ENCODE measurements at regions not wholly inside any gene's neighbourhood (a gene's known extent, or its start where the extent isn't known, plus 50 kb on each side); places are given as distances from the start of the nearest gene placed in this dataset.

DNA sequence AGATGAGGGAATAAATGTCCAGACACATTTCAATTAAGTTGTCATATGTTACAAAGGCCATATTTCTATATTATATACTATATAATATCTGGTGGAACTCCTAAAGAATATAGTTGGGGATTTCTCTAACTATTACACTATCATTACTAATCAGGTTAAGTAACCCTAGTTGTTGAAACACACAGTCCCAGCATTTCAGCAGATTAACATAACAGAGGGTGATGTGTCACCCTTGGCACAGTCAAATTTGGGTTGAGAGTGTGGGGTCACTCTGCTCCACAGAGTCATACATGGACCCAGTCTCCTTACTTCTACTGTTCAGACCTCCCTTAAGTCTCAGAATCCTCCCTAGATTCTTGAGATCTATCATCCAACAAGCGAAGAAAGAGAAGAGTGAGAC, 496.4 kb upstream of the MDFIC2 start:
- DNase-seq (ENCODE audit: low read depth, low spot score) (no peak), ATAC-seq (no peak)
- intact Hi-C loops (cut with micrococcal nuclease): no loop called here
- peaks cover 7% of the 10 kb centered on the region for H3K27me3 ChIP-seq (ENCODE audit: insufficient read depth, low read length)
- CTCF ChIA-PET: no interaction called here
- H2AFZ ChIP-seq (ENCODE audit: low read depth, low read length, poor library complexity, severe bottlenecking): no peak overlapping the region
- RAD21 ChIA-PET (ENCODE audit: low non-redundant PET in 1 of 2, low total read pairs in 2 of 2, uncharacterized antibody in 2 of 2, unreplicated experiment in 2 of 2): no interaction called here
- H3K4me3 ChIP-seq (replicated peaks in 1 of 2; ENCODE audit: low read depth in 1 of 2, low read length in 2 of 2): no peak overlapping the region
- no peak for TF ChIP-seq TCF7L2 (IDR thresholded peaks at IDR 0.05; ENCODE audit: borderline replicate concordance, extremely low read depth, insufficient read depth, insufficient read length)
- no peak for TF ChIP-seq SP1 (IDR thresholded peaks at IDR 0.05; ENCODE audit: low read depth)
- TF ChIP-seq CEBPB (IDR thresholded peaks at IDR 0.05; ENCODE audit: low read depth): no peak
- TF ChIP-seq CBX3 (IDR thresholded peaks at IDR 0.05; ENCODE audit: low read depth): no peak
- no peak for TF ChIP-seq EGR1 (IDR thresholded peaks at IDR 0.05; ENCODE audit: low read depth)
- no peak for TF ChIP-seq POLR2A (IDR thresholded peaks at IDR 0.05; ENCODE audit: borderline replicate concordance, extremely low read depth, insufficient read depth, insufficient read length)
- TF ChIP-seq SIN3A (IDR thresholded peaks at IDR 0.05; ENCODE audit: low read depth): no peak
- no peak for TF ChIP-seq EZH2 (IDR thresholded peaks at IDR 0.05)
- TF ChIP-seq POLR2AphosphoS5 (IDR thresholded peaks at IDR 0.05; ENCODE audit: low read depth, low read length): no peak
- TF ChIP-seq FOSL1 (IDR thresholded peaks at IDR 0.05; ENCODE audit: low read depth): no peak
- TF ChIP-seq ELF1 (IDR thresholded peaks at IDR 0.05; ENCODE audit: borderline replicate concordance, low read depth): no peak
- no peak for TF ChIP-seq JUND (IDR thresholded peaks at IDR 0.05)
- no peak overlapping the region for H3K27ac ChIP-seq (ENCODE audit: low read depth, low read length)
- H3K36me3 ChIP-seq (ENCODE audit: control insufficient read depth in 1 of 2, insufficient read depth in 2 of 2, low read length in 2 of 2): no peaks in the 10 kb centered on the region
- no TSS peak for BruUV-seq (replicated peaks)
- no peaks in the 10 kb centered on the region for H3K9me2 ChIP-seq (ENCODE audit: insufficient read depth)
- no peak overlapping the region for H3K4me2 ChIP-seq (ENCODE audit: low read length)
- H3K9me3 ChIP-seq (ENCODE audit: control insufficient read depth in 1 of 2, insufficient read depth in 1 of 2, low read depth in 1 of 2, low read length in 2 of 2): no peaks in the 10 kb centered on the region; a peak in 1 of 4 replicates
- no peaks in the 10 kb centered on the region for H4K20me1 ChIP-seq (ENCODE audit: insufficient read depth)
- POLR2A ChIA-PET: no interaction called here
- H3K79me2 ChIP-seq (ENCODE audit: insufficient read depth, low read length): no peaks in the 10 kb centered on the region
- H3K4me1 ChIP-seq (ENCODE audit: control insufficient read depth in 1 of 2, insufficient read depth in 2 of 2, low read length in 2 of 2): no peaks in the 10 kb centered on the region
- no peak overlapping the region for H3K9ac ChIP-seq (ENCODE audit: low read length)

DNA sequence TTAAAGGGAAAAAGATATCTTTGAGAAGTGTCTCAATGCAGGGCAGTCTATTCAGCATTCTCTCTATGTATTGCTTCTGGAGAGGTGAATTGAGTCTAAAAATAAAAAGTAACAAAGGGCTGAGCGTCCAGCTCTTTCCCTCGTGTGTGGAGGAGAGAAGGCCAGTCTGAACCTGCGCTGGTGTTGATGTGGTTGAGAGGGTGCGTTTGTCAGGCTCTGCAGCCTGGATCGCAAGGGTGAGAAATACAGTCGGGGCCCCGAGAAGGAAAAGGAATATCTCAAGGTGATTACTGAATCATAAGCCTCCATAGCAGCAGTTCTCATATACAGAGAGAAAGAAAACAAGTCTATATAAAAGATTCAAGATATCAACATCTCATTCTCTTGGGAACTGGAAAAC, 494.1 kb upstream of the MDFIC2 start:
- POLR2A ChIA-PET: no interaction called here
- Histone ChIP-seq H3K4me1 (ENCODE audit: control insufficient read depth in 1 of 2, insufficient read depth in 2 of 2, low read length in 2 of 2) (no peaks in the 10 kb centered on the region), H3K4me2 (ENCODE audit: low read length) (no peak overlapping the region), H3K9me2 (ENCODE audit: insufficient read depth) (no peaks in the 10 kb centered on the region), H3K4me3 (replicated peaks in 1 of 2; ENCODE audit: low read depth in 1 of 2, low read length in 2 of 2) (no peak overlapping the region), H2AFZ (ENCODE audit: low read depth, low read length, poor library complexity, severe bottlenecking) (no peak overlapping the region), H3K9me3 (ENCODE audit: control insufficient read depth in 1 of 2, insufficient read depth in 1 of 2, low read depth in 1 of 2, low read length in 2 of 2) (no peaks in the 10 kb centered on the region; a peak in 1 of 4 replicates), H3K27me3 (ENCODE audit: insufficient read depth, low read length) (peaks cover 7% of the 10 kb centered on the region), H3K79me2 (ENCODE audit: insufficient read depth, low read length) (no peaks in the 10 kb centered on the region), H3K27ac (ENCODE audit: low read depth, low read length) (no peak overlapping the region), H3K9ac (ENCODE audit: low read length) (no peak overlapping the region), H3K36me3 (ENCODE audit: control insufficient read depth in 1 of 2, insufficient read depth in 2 of 2, low read length in 2 of 2) (no peaks in the 10 kb centered on the region), H4K20me1 (ENCODE audit: insufficient read depth) (no peaks in the 10 kb centered on the region)
- RAD21 ChIA-PET (ENCODE audit: low non-redundant PET in 1 of 2, low total read pairs in 2 of 2, uncharacterized antibody in 2 of 2, unreplicated experiment in 2 of 2): no interaction called here
- intact Hi-C loops (cut with micrococcal nuclease): no loop called here
- ATAC-seq (no peak), DNase-seq (ENCODE audit: low read depth, low spot score) (no peak)
- CTCF ChIA-PET: no interaction called here
- BruUV-seq (replicated peaks): no TSS peak
- TF ChIP-seq, protein P1, sequence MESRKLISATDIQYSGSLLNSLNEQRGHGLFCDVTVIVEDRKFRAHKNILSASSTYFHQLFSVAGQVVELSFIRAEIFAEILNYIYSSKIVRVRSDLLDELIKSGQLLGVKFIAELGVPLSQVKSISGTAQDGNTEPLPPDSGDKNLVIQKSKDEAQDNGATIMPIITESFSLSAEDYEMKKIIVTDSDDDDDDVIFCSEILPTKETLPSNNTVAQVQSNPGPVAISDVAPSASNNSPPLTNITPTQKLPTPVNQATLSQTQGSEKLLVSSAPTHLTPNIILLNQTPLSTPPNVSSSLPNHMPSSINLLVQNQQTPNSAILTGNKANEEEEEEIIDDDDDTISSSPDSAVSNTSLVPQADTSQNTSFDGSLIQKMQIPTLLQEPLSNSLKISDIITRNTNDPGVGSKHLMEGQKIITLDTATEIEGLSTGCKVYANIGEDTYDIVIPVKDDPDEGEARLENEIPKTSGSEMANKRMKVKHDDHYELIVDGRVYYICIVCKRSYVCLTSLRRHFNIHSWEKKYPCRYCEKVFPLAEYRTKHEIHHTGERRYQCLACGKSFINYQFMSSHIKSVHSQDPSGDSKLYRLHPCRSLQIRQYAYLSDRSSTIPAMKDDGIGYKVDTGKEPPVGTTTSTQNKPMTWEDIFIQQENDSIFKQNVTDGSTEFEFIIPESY (IDR thresholded peaks at IDR 0.05; ENCODE audit: extremely low read depth, insufficient replicate concordance, low read length): no peak
- TF ChIP-seq, protein P2, sequence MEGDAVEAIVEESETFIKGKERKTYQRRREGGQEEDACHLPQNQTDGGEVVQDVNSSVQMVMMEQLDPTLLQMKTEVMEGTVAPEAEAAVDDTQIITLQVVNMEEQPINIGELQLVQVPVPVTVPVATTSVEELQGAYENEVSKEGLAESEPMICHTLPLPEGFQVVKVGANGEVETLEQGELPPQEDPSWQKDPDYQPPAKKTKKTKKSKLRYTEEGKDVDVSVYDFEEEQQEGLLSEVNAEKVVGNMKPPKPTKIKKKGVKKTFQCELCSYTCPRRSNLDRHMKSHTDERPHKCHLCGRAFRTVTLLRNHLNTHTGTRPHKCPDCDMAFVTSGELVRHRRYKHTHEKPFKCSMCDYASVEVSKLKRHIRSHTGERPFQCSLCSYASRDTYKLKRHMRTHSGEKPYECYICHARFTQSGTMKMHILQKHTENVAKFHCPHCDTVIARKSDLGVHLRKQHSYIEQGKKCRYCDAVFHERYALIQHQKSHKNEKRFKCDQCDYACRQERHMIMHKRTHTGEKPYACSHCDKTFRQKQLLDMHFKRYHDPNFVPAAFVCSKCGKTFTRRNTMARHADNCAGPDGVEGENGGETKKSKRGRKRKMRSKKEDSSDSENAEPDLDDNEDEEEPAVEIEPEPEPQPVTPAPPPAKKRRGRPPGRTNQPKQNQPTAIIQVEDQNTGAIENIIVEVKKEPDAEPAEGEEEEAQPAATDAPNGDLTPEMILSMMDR (IDR thresholded peaks at IDR 0.05 in 2 of 3, conservative IDR thresholded peaks at IDR 0.05 in 1 of 3; ENCODE audit: borderline replicate concordance in 1 of 3, insufficient read depth in 1 of 3, low read depth in 2 of 3, low read length in 2 of 3): no peak
- TF ChIP-seq TCF7L2 (IDR thresholded peaks at IDR 0.05; ENCODE audit: borderline replicate concordance, extremely low read depth, insufficient read depth, insufficient read length): no peak
- no peak for TF ChIP-seq SIN3A (IDR thresholded peaks at IDR 0.05; ENCODE audit: low read depth)
- TF ChIP-seq POLR2A (IDR thresholded peaks at IDR 0.05; ENCODE audit: borderline replicate concordance, extremely low read depth, insufficient read depth, insufficient read length): no peak
- TF ChIP-seq ZNF274 (IDR thresholded peaks at IDR 0.05; ENCODE audit: low read depth, low read length): no peak
- TF ChIP-seq POLR2AphosphoS5 (IDR thresholded peaks at IDR 0.05; ENCODE audit: low read depth, low read length): no peak
- TF ChIP-seq YY1 (IDR thresholded peaks at IDR 0.05; ENCODE audit: extremely low read depth, insufficient replicate concordance, low read depth, low read length): no peak
- TF ChIP-seq SRF (IDR thresholded peaks at IDR 0.05; ENCODE audit: low read depth): no peak
- TF ChIP-seq SP1 (IDR thresholded peaks at IDR 0.05; ENCODE audit: low read depth): no peak
- no peak for TF ChIP-seq JUND (IDR thresholded peaks at IDR 0.05)
- TF ChIP-seq CEBPB (IDR thresholded peaks at IDR 0.05; ENCODE audit: low read depth): no peak
- TF ChIP-seq, protein P3, sequence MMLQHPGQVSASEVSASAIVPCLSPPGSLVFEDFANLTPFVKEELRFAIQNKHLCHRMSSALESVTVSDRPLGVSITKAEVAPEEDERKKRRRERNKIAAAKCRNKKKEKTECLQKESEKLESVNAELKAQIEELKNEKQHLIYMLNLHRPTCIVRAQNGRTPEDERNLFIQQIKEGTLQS (IDR thresholded peaks at IDR 0.05): no peak
- no peak for TF ChIP-seq EGR1 (IDR thresholded peaks at IDR 0.05; ENCODE audit: low read depth)
